Stimulated activated CD8-positive, alpha-beta memory T cell treated with anti-CD3 and anti-CD28 coated beads, Interleukin-7, amount 100 ng/mL, for 24 hours (primary cell): ENCODE measurements at regions not wholly inside any gene's neighbourhood (a gene's known extent, or its start where the extent isn't known, plus 50 kb on each side); places are given as distances from the start of the nearest gene placed in this dataset.

Experiments used
- DNase-seq: peaks from one replicate; pipeline ENCODE4 v3.0.0-alpha.2; 2020; ENCODE audit warnings: low read depth

DNA sequence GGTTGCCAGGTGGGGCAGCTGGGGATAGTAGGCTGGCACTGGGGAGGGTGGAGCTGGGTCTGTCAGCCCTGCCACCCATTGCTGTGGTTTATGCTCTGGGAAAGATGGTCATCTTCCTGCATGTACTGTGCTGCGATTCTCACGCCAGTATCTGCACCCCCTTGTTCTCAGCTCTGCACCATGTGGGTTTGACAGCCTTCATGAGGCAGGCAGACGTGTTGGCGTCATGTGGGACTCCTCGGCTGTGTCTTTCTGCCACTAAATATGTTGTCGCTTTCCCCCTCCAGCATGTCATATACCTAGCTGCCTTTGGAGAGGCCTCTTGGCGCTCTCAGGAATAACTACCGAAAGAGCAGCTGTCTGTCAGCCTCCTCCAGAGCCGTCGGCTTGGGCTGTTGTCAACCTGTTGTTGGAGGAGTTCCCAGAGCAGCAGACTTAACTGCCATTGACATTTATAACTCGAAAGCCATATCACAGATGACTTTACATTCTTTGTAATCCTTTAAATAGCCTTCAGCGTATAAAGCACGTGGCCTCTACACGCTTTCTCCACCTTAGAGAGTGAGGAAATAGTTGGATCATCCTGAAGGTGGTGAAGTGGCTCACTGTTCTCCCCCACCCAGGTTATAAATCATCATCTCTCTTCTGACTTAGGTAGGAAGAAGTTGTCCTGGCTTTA, 80.4 kb upstream of the MGAT5 start:
- no peak for DNase-seq

DNA sequence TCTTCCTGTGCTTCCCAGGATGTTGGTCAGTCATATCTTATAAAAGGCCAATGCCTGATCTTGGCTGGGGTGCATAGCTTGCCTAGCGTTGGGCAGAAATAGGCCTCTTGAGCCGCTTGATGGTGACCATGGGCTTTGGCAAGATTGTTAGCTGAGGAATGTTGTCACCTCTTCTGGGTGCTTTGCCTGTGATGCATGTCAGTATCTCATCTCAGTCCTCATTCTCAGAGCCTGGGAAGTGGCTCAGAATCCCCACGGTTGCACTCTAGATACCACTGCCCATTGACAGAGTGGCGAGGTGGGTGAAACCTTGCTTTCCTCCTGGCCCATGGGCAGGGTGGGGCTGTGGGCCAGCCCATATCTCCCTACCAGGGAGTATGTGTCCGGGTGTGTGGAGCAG, 79.2 kb upstream of the MGAT5 start:
- DNase-seq, result no peak

DNA sequence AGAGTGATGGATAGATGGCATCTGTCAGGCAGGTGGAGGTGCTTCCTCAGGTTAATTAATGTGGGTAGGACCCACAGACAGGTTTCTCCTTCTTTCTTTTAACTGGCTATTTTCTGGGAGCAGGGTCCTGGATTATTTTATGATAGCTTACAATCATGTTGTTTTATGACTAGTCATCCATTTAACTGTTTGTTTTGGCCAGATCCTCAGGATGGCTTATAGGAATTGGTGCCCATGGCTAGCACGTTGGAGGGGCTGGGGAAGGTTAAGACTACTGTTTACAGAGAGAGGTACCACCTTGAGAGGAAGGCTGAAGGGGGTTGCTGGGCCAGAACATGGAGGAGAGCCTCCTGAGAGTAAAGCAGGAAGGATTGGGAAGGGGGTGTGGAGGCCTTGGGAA, 78.0 kb upstream of the MGAT5 start:
- no peak for DNase-seq

DNA sequence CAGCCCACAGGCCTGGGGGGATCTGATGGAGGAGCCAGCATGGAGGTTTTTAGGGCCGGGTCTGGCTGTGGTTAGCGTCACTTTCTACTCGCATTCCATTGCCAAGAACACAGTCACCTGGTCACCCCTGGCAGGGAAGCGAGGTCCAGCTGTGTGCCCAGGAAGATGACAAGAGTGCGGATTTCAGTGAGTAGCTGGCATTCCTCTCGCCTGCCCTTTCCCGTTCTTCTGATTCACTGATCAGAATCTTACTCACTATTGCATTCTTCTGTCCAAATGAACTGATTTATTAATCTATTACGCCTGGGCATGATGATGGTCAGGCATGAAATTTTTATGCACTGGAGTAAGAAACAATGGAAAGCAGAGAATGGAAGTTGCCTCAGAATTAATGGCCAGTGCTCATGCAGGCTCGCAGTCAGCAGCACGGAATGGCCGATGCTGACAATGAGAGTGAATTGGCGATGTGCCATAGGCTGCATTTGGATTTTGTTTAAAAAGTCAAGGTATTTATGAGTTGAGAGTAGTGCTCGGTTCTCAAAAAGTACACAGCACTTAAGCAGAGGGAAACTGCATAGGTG, 76.4 kb upstream of the MGAT5 start:
- DNase-seq, result no peak

DNA sequence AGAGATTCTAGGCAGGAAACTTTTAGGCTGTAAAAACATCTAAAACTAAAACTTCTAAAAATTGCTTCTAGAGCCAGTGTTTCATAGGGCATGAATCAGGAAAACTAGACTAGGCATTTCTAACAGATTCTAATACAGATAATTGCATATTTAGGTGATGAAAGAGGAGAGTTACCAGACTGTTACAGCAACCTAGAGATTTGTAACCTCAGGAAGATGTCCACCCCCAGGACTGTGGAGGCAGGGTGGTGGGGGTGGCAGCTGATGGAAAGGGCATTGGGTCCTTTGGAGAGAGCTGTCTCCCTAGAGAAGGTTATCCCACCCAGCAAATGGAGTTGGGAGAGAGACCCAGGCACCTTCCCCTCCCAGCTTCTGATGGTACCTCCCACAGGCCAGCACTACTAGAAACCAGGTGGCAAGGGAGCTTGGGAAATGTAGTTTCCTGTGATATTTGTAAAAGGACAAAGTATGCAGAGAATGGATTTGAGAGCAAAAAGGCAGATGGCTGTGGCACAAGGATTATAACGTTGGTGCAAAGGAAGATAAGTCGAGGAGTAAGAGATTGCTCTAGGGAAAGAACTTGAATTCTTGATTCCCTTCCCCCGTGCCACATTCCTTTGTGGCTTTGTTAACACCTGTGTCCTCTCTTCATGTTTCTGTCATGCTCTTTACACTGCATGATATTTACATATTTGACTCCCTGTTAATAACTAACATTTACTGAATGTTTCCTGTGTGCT, 75.6 kb upstream of the MGAT5 start:
- DNase-seq, result no peak

DNA sequence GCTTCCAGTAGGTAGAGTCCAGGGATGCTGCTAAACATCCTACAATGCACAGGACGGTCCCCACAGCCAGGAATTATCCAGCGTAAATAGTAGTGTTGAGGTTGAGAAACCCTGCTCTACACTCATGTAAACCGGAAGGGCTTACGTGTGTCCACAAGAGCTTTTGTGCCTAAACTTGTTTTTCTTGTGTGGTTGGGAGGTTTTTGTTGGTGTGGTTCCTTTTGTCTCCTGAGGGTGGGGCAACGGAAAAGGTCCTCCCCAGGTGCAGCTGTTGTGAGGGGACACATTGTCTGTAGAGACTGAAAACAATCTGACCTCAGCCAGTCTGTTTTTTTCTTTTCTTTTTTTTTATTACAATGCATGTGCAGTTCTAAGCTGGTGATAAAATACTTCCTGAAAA, 72.7 kb upstream of the MGAT5 start:
- no peak for DNase-seq

DNA sequence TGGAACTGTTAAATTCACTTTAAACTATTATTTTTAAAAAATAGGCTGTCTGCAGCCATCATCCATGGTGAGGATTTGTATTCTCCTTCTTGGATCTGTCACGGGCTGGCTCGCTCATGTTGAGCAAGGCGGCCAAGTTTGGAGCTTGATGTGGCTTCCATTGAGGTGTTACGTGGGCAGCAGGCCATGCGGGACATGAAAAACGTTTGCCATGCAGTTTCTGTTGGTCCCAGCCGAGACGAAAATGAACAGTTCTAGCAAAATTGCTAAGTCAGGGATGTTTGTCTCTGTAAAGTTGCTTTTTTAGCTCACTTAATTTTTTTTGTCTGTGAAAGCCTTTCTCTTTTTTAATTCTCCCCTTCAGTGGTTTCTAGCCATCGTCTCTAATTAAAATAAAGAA, 70.2 kb upstream of the MGAT5 start:
- DNase-seq, result no peak

DNA sequence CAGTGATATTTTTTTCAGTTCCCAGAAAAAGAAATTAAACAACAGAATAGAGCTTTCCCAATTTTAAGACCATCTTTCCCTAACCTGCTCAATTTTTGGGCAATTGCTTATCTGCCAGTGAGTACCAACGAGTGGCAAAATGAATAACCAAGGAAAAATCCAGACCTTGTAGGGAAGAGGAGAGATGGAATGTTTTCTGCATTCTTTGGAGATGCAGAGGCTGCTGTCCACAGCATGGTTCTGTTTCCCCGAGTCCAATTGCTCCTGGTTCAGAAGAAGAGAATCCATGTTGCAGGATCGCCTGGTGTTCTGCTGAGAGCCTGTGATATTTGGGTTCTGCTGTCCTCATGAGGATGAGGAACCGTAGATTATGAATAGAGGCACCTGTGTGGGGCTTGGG, 68.2 kb upstream of the MGAT5 start:
- DNase-seq, result no peak

DNA sequence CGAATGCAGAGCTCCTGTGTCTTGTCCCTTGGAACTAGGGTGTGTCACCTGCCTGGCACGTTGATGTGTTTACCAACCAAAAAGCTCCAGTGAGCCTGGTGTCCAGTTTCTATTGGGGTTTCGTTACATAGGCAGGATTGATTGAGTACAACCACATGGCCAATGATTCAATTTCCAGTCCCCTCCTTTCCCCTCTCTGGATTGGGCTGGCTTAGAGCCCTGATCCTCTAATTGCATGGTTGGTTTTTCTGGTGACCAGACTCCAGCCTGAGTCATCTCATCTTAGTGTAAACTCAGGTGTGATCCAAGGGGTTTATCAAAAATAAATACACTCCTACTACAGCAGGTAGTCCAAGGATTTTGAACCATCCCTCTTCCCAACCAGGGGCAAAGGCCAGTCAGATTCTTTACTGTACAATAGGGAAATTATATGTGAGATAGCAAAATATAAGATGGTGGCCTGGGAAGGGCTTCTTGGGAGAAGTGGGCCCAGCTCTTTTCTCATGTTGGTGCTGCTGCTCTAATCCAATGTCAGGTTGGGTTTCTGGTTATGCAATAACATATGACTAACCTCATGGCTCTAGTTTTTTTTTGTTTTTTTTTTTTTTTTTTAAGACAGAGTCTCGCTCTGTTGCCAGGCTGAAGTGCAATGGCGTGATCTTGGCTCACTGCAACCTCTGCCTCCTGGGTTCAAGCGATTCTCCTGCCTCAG, 64.7 kb upstream of the MGAT5 start:
- no peak for DNase-seq

DNA sequence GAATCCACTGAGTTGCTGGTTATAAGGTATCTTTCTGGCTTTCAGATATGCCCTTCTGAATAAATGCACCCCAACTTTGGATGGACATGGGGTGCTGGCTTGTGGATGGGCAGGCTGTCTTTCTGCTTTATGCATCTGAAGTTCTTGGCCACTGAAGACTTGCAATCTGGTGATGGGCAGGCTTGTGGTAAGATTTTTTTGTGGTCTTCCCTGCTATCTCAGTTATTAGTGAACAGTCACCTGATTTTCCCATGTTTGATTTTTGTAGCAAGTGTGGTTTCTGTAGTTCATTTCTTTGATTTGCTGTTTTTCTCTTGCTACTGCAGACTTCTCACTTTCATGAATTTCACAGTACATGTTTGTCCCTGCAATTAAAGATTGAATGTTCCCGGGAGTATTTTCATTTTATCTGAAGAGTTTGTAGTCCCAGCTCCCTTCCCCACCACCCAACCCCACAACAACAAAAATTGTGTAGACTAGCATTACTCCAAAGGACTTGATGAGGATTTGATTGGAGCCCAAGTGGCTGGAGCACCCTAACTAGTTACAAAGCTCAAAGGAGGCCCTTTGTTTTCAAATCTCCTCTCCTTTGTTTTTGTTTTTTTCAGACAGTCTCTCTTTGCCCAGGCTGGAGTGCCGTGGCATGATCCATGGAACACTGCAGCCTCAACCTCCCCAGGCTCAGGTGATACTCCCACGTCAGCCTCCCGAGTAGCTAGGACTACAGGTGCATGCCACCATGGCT, 63.6 kb upstream of the MGAT5 start:
- no peak for DNase-seq

DNA sequence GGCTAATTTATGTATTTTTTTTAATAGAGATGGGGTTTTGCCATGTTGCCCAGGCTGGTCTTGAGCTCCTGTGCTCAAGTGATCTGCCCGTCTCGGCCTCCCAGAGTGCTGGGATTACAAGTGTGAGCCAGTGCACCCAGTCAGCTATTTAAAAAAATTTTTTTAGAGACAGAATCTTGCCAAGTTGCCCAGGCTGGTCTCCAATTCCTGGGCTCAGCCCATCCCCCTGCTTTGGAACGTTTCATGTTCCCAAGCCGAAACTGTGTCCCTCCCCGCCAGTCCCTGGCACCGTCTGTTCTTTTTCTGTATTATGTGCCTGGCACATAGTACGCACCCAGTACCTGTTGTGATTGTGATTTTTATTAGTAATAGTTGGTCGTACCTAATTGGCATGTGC, 63.1 kb upstream of the MGAT5 start:
- DNase-seq, result no peak

DNA sequence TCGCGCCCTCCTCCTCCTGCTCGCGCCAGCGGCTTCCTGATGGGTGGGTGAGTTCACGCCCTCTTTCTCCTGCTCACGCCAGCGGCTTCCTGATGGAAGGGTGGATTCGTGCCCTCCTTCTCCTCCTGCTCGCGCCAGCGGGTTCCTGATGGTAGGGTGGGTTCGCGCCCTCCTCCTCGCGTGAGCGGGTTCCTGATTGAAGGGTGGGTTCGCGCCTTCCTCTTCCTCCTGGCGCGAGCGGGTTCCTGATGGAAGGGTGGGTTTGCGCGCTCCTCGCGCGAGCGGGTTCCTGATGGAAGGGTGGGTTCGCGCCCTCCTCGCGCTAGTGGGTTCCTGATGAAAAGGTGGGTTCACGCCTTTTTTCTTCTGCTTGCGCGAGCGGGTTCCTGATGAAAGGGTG, 62.0 kb upstream of the MGAT5 start:
- no peak for DNase-seq

DNA sequence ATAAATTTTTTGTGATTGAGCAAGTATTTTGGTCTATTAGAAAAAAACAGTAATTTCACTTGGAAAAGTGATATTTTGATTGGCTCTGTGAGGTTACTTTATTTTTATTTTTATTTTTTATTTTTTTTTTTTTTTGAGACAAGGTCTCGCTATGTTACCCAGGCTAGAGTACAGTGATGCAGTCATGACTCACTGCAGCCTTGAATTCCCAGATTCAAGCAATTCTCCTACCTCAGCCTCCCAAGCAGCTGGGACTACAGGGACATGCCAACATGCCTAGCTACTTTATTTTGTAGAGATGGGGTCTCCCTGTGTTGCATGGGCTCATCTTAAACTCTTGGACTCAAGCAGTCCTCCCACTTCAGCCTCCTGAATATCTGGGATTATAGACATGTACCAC, 60.9 kb upstream of the MGAT5 start:
- no peak for DNase-seq

DNA sequence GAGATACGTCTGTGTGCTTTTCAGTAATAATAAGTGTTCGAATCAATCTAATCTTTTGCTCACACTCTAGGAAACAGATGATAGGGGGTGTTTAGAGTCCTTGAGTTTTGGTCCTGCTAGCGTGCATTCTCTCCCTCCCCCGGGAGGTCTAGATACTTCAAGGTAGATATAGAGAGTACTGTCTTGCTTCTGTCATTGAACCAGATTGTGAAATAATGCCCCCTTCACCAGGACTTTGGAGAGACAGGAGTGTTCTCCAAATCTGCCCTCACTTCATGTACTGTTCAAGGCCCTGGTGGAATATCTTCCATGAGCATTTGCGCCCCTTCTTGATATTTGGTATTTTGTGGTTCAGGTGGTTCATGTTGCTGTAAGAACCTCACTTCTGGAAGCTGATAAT, 59.4 kb upstream of the MGAT5 start:
- DNase-seq, result no peak

DNA sequence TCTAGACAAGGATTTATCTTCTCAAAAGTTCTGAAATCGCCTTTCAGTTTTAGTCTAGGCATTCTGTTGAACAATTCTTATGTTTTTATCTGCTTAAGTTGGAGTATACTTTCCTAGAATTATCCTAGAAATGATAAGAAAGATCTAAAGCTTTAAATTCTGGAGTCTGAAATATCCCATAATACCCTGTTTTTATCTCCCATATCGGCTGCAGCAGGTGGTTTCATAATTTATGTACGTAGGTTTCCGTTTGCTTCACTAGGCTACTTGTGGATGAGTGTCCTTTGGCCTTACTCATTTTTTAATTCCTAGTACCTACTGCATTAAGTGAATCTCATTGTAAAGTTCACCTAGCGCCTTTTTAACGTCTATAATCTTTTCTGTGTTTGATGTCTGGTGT, 58.5 kb upstream of the MGAT5 start:
- no peak for DNase-seq

DNA sequence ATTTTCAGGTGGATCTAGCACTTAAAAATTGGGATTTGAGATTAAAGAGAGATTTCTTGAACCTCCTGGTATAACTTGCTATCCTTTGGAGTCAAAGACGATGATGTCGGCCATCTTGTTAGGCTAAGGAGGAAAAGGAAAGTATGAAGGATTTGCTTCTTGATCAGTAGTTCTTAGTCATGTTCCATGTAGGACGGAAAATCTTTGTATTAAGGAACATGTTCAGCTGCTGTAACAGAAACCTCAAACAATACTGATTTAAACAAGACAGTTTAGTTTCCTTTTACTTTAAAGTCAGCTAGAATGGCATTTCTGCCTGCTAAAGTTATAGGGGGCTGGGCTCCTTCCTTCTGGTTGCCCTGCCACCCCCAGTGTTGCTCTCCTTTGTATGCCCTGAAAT, 56.4 kb upstream of the MGAT5 start:
- no peak for DNase-seq

DNA sequence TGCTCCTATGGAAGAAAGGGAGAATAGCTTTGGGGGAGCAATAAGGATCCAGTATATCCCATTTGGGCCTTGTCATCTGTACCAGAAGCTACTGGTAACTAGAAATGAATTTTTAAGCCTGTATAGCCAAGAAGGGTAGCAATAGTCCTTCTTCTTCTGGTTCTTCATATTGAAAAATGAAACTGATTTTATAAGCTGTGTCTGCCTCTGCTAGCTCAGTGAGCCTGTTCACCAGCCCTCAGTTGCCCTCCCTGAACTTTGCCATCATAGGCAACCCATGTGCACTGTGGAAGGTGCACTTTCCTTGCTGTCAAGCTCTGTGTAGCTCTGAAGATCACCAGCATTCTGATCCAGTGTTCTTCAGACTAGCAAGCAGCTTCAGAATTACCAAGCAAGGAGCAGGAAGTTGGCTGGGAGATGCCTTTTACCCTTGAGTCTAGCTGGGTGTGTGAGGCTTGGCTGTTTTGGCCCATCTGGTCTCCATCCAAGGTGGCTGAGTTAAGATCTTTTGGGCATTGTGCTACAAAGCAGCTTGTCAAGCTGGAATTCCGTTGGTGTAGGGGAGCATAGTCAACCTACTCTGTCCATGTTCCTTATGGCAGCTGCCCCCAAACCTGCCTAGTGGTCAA, 55.8 kb upstream of the MGAT5 start:
- no peak for DNase-seq

DNA sequence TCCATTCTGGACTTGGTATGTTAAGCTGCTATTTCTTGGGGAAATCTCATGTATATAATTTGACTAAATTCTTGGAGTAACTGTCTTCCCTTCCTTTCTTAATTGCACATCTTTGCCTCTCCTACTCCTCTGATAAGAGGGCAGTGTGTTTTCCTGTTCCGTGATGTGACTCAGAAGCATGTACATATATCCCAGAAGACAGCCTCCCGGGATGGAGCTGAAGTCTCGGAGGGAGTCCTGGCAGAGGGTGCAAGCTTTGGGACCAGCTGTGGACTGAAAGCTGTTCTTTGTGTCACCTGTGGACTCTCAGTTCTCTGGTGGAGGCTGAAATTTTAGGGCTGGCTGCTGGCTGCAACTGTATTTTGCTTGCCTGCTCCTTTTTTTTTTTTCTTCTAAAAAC, 54.7 kb upstream of the MGAT5 start:
- no peak for DNase-seq

DNA sequence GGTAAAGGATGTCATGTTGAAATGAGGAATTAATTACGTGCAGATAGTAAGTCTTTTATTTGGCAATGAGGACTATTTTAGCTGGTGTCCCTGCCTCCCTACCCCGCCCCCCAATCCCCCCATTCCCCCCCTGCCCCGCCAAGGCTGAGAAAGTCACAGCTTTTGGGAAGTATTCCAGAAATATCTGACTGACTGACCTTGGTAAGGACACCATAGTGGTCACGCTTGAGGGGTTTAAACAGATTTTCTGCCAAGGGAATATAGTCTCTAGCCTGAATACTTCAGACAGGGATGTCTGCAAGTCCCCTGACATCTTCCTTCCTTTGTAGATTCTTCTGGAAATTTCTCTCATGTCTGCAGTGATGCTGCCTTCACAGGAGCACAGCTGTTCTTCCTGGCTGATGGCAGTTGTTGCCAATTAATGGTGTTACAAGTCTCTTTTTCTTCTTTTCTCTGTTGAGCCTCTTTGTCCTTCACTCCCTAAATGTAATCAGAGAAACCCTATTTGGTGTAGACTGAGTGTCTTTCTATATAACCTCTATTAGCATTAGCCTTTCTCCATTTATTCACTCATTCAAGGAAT, 53.7 kb upstream of the MGAT5 start:
- no peak for DNase-seq

DNA sequence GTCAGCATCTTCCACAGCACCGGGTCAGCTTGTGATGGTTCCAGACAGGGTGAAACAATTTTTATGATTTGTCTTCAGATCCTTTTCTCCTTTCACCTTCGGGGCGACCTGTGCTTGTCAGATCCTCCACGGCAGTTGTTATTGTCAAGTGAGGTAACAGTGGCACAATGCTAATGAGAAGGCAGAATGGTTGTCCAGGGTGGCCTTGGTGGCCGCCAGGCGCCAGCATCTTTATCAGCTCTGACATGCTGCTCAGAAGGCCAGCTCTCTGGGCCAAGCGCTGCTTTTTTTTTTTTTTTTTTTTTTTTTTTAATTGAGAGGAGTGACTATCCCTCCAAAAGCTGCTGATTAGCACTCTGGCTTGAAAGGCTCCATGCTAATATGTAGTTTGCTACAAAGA, 52.3 kb upstream of the MGAT5 start:
- DNase-seq, result no peak

DNA sequence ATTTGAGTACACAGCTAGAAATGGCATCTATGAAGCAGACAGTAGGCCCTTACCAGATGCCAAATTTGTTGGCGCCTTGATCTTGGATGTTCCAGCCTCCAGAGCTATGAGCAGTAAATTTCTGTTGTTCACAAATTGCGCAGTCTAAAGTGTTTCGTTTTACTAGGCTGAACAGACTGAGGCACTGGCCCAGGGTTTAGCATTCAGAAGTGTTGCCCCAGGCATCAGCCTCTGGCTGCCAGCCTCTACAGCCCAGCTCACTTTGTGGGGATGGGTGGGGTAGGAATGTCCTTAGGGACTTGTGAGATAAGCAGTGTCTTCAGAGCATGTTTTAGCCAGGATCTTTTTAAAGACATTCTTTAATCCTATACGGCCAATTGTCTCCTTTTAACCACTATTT, 51.5 kb upstream of the MGAT5 start:
- DNase-seq, result no peak

DNA sequence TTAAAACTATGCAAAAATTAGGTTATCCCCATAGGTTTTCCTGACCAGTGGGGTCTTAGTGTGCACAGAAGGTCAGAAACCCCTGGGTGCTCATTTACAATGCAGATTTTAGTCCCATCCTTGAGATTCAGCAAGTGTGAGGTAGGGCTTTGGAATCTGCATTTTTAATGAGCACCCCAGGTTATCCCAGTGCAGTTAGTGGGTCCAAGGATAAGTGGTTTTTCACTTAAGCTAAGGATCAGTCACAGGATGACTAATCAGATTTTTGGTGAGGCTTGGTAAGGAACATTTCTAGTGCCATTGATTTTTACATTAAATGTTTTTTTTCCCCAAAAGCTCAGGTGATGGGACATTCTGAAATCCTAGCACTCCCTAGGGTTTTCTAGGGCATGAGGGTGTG, 50.7 kb upstream of the MGAT5 start:
- no peak for DNase-seq
